SU-DHL-6 (cell line): ENCODE measurements at regions not wholly inside any gene's neighbourhood (a gene's known extent, or its start where the extent isn't known, plus 50 kb on each side); places are given as distances from the start of the nearest gene placed in this dataset.

Experiments used
- H2AFZ ChIP-seq: fragments of 200-600 bp; sonication (generic); 2 replicates; pipeline ENCODE4 v1.6.1; 2014; ENCODE audit warnings: low read depth, mild to moderate bottlenecking, moderate library complexity, mixed read lengths, antibody characterized with exemption, low read length; ENCODE audit not compliant: severe bottlenecking
- H3F3A ChIP-seq: fragments of 200-600 bp; shearing (Covaris generic); 2 replicates; pipeline ENCODE4 v1.6.0; 2016; ENCODE audit warnings: antibody characterized with exemption, mild to moderate bottlenecking; ENCODE audit not compliant: insufficient read depth
- H3K27ac ChIP-seq: fragments of 200-600 bp; sonication (generic); 2 replicates; pipeline ENCODE4 v1.5.1; 2016; ENCODE audit warnings: low read depth, mild to moderate bottlenecking, low read length, moderate library complexity, mixed read lengths
- H3K27me3 ChIP-seq: fragments of 200-600 bp; sonication (generic), shearing (Covaris generic); 2 replicates; pipeline ENCODE4 v1.6.0; 2014; ENCODE audit warnings: mild to moderate bottlenecking, low read length
- H3K36me3 ChIP-seq: fragments of 200-600 bp; sonication (generic); 2 replicates; pipeline ENCODE4 v1.6.1; 2014; ENCODE audit warnings: mild to moderate bottlenecking, low read length, mixed read lengths
- H3K4me2 ChIP-seq: fragments of 300-600, 200-600 bp; shearing (Covaris generic), sonication (generic); 2 replicates; pipeline ENCODE4 v1.6.0; 2014; ENCODE audit warnings: low read length, low read depth, mild to moderate bottlenecking; ENCODE audit not compliant: poor library complexity, severe bottlenecking
- H3K4me3 ChIP-seq: fragments of 200-600 bp; sonication (generic); 2 replicates; pipeline ENCODE4 v1.5.1; 2014; ENCODE audit warnings: antibody characterized with exemption, low read length, mild to moderate bottlenecking, mixed read lengths; ENCODE audit not compliant: insufficient read depth, poor library complexity, severe bottlenecking
- H3K79me2 ChIP-seq: fragments of 200-600 bp; sonication (generic); 2 replicates; pipeline ENCODE4 v1.6.1; 2014; ENCODE audit warnings: mild to moderate bottlenecking, low read length, moderate library complexity; ENCODE audit not compliant: insufficient read depth
- H3K9ac ChIP-seq: fragments of 200-600 bp; sonication (generic); 2 replicates; pipeline ENCODE4 v1.7.0; 2014; ENCODE audit warnings: mild to moderate bottlenecking, low read length
- H3K9me2 ChIP-seq: fragments of 200-600 bp; sonication (generic); replicated peaks from 2 replicates; pipeline ENCODE4 v1.6.1; 2014; ENCODE audit warnings: low read length; ENCODE audit not compliant: insufficient read depth
- H3K9me3 ChIP-seq: fragments of 200-600 bp; sonication (generic); 2 replicates; pipeline ENCODE4 v1.6.1; 2014; ENCODE audit warnings: low read length, mixed read lengths; ENCODE audit not compliant: insufficient read depth
- H4K20me1 ChIP-seq: fragments of 200-600 bp; sonication (generic); 2 replicates; pipeline ENCODE4 v1.6.1; 2014; ENCODE audit warnings: low read depth, mild to moderate bottlenecking, antibody characterized with exemption, low read length, moderate library complexity, mixed read lengths
- CTCF ChIP-seq: fragments of 200-600 bp; sonication (generic); IDR thresholded peaks from one replicate; pipeline ENCODE4 v1.5.1; 2017; ENCODE audit warnings: antibody characterized with exemption, mild to moderate bottlenecking, low read length, moderate library complexity; ENCODE audit not compliant: insufficient read depth, poor library complexity, severe bottlenecking
- EZH2phosphoT487 ChIP-seq: fragments of 200-600 bp; sonication (generic), shearing (Covaris generic); conservative IDR thresholded peaks from 2 replicates; pipeline ENCODE4 v1.6.1; 2018; ENCODE audit warnings: mild to moderate bottlenecking, antibody characterized with exemption, low read length, moderate library complexity, mixed read lengths

- Histone ChIP-seq H3K4me3 (no peak overlapping the region), H2AFZ (no peak overlapping the region), H3K9me3 (no peaks in the 10 kb centered on the region), H3K27me3 (no peaks in the 10 kb centered on the region), H3F3A (no peaks in the 10 kb centered on the region), H4K20me1 (no peaks in the 10 kb centered on the region), H3K79me2 (no peaks in the 10 kb centered on the region), H3K27ac (no peak overlapping the region), H3K9me2 (no peaks in the 10 kb centered on the region), H3K9ac (no peak overlapping the region), H3K4me2 (no peak overlapping the region), H3K36me3 (no peaks in the 10 kb centered on the region)
- no peak for TF ChIP-seq EZH2phosphoT487
- TF ChIP-seq CTCF: no peak
Observed at GRCh38 chr11:42237701-42238235, 778.3 kb upstream of the LRRC4C start.

- no peaks in the 10 kb centered on the region for H3K9me2 ChIP-seq
Observed at GRCh38 chr11:42239188-42239587, 779.7 kb upstream of the LRRC4C start.

GRCh38 chr11:42243385-42243784 is 783.9 kb upstream of the LRRC4C start:
- H3K9me3 ChIP-seq: no peaks in the 10 kb centered on the region
- H3K27ac ChIP-seq: no peak overlapping the region
- no peaks in the 10 kb centered on the region for H3K36me3 ChIP-seq
- H3K9me2 ChIP-seq: no peaks in the 10 kb centered on the region
- TF ChIP-seq EZH2phosphoT487 (no peak), CTCF (no peak)
- no peaks in the 10 kb centered on the region for H3K79me2 ChIP-seq
- no peak overlapping the region for H3K4me3 ChIP-seq
- no peaks in the 10 kb centered on the region for H4K20me1 ChIP-seq
- no peak overlapping the region for H3K9ac ChIP-seq
- H3K27me3 ChIP-seq: no peaks in the 10 kb centered on the region
- H3F3A ChIP-seq: no peaks in the 10 kb centered on the region
- no peak overlapping the region for H2AFZ ChIP-seq
- no peak overlapping the region for H3K4me2 ChIP-seq

More at GRCh38 chr11:42239188-42239587, 779.7 kb upstream of the LRRC4C start:
- Histone ChIP-seq H3K27me3 (no peaks in the 10 kb centered on the region), H3K27ac (no peak overlapping the region), H3K79me2 (no peaks in the 10 kb centered on the region), H3K4me2 (no peak overlapping the region), H3F3A (no peaks in the 10 kb centered on the region), H4K20me1 (no peaks in the 10 kb centered on the region), H2AFZ (no peak overlapping the region), H3K4me3 (no peak overlapping the region), H3K9ac (no peak overlapping the region), H3K9me3 (no peaks in the 10 kb centered on the region), H3K36me3 (no peaks in the 10 kb centered on the region)
- TF ChIP-seq EZH2phosphoT487: no peak
- no peak for TF ChIP-seq CTCF
